IPS-18c (cell line): ENCODE measurements at regions not wholly inside any gene's neighbourhood (a gene's known extent, or its start where the extent isn't known, plus 50 kb on each side); places are given as distances from the start of the nearest gene placed in this dataset.
"Not testable (repeated sequence)": the region's sequence is repeated elsewhere in the genome, so short reads cannot be mapped to it uniquely, and the experiment has no call there.

Source experiments
- H3K4me3 ChIP-seq: 2 replicates; pipeline ENCODE4 v1.7.0; 2013; ENCODE audit warnings: low read depth, mild to moderate bottlenecking, low read length, moderate library complexity; ENCODE audit not compliant: insufficient read depth
- H3K9me3 ChIP-seq: one replicate; pipeline ENCODE4 v1.6.1; 2013; ENCODE audit warnings: mild to moderate bottlenecking, low read length, moderate library complexity; ENCODE audit not compliant: control insufficient read depth, insufficient read depth

- Histone ChIP-seq H3K4me3 (no peak overlapping the region), H3K9me3 (no peaks in the 10 kb centered on the region)
Observed at GRCh38 chr5:138639326-138639725, 64.1 kb upstream of the HSPA9 start.

- Histone ChIP-seq H3K9me3 (no peaks in the 10 kb centered on the region), H3K4me3 (no peak overlapping the region)
Observed at GRCh38 chr5:138637256-138637655, 62.1 kb upstream of the HSPA9 start.

- no peak overlapping the region for H3K4me3 ChIP-seq
- H3K9me3 ChIP-seq, result no peaks in the 10 kb centered on the region
Observed at GRCh38 chr5:138636398-138636944, 61.3 kb upstream of the HSPA9 start.

GRCh38 chr5:138635708-138636107, 60.5 kb upstream of the HSPA9 start:
- no peaks in the 10 kb centered on the region for H3K9me3 ChIP-seq
- no peak overlapping the region for H3K4me3 ChIP-seq

- Histone ChIP-seq H3K4me3 (no peak overlapping the region), H3K9me3 (no peaks in the 10 kb centered on the region)
Observed at GRCh38 chr5:138635265-138635664, 60.1 kb upstream of the HSPA9 start.

GRCh38 chr5:138634804-138635203, 59.6 kb upstream of the HSPA9 start:
- H3K4me3 ChIP-seq, H3K9me3 ChIP-seq: not testable (repeated sequence)

GRCh38 chr5:138632900-138633489, 57.8 kb upstream of the HSPA9 start:
- no peaks in the 10 kb centered on the region for H3K9me3 ChIP-seq
- no peak overlapping the region for H3K4me3 ChIP-seq

GRCh38 chr5:138631096-138631928, 56.1 kb upstream of the HSPA9 start:
- Histone ChIP-seq H3K4me3 (no peak overlapping the region), H3K9me3 (no peaks in the 10 kb centered on the region)

- H3K4me3 ChIP-seq, result no peak overlapping the region
- H3K9me3 ChIP-seq, result no peaks in the 10 kb centered on the region
Observed at GRCh38 chr5:138629392-138629791, 54.2 kb upstream of the HSPA9 start.

- H3K4me3 ChIP-seq, result no peak overlapping the region
- no peaks in the 10 kb centered on the region for H3K9me3 ChIP-seq
Observed at GRCh38 chr5:138626333-138626944, 51.2 kb upstream of the HSPA9 start.

- Histone ChIP-seq H3K4me3 (no peak overlapping the region), H3K9me3 (no peaks in the 10 kb centered on the region)
Observed at GRCh38 chr5:138625134-138625533, 49.9 kb upstream of the HSPA9 start.
